ENCODE measurements at regions not wholly inside any gene's neighbourhood (a gene's known extent, or its start where the extent isn't known, plus 50 kb on each side); places are given as distances from the start of the nearest gene placed in this dataset.

GRCh38 chr19:31135841-31136240 lies 213.4 kb downstream of the TSHZ3 start (continued):
- TF ChIP-seq CBX8 (IDR thresholded peaks at IDR 0.05; ENCODE audit: borderline replicate concordance, low read depth, low read length): no peak
- TF ChIP-seq POU5F1 (IDR thresholded peaks at IDR 0.05; ENCODE audit: low read depth, low read length): no peak
- TF ChIP-seq, protein P1, sequence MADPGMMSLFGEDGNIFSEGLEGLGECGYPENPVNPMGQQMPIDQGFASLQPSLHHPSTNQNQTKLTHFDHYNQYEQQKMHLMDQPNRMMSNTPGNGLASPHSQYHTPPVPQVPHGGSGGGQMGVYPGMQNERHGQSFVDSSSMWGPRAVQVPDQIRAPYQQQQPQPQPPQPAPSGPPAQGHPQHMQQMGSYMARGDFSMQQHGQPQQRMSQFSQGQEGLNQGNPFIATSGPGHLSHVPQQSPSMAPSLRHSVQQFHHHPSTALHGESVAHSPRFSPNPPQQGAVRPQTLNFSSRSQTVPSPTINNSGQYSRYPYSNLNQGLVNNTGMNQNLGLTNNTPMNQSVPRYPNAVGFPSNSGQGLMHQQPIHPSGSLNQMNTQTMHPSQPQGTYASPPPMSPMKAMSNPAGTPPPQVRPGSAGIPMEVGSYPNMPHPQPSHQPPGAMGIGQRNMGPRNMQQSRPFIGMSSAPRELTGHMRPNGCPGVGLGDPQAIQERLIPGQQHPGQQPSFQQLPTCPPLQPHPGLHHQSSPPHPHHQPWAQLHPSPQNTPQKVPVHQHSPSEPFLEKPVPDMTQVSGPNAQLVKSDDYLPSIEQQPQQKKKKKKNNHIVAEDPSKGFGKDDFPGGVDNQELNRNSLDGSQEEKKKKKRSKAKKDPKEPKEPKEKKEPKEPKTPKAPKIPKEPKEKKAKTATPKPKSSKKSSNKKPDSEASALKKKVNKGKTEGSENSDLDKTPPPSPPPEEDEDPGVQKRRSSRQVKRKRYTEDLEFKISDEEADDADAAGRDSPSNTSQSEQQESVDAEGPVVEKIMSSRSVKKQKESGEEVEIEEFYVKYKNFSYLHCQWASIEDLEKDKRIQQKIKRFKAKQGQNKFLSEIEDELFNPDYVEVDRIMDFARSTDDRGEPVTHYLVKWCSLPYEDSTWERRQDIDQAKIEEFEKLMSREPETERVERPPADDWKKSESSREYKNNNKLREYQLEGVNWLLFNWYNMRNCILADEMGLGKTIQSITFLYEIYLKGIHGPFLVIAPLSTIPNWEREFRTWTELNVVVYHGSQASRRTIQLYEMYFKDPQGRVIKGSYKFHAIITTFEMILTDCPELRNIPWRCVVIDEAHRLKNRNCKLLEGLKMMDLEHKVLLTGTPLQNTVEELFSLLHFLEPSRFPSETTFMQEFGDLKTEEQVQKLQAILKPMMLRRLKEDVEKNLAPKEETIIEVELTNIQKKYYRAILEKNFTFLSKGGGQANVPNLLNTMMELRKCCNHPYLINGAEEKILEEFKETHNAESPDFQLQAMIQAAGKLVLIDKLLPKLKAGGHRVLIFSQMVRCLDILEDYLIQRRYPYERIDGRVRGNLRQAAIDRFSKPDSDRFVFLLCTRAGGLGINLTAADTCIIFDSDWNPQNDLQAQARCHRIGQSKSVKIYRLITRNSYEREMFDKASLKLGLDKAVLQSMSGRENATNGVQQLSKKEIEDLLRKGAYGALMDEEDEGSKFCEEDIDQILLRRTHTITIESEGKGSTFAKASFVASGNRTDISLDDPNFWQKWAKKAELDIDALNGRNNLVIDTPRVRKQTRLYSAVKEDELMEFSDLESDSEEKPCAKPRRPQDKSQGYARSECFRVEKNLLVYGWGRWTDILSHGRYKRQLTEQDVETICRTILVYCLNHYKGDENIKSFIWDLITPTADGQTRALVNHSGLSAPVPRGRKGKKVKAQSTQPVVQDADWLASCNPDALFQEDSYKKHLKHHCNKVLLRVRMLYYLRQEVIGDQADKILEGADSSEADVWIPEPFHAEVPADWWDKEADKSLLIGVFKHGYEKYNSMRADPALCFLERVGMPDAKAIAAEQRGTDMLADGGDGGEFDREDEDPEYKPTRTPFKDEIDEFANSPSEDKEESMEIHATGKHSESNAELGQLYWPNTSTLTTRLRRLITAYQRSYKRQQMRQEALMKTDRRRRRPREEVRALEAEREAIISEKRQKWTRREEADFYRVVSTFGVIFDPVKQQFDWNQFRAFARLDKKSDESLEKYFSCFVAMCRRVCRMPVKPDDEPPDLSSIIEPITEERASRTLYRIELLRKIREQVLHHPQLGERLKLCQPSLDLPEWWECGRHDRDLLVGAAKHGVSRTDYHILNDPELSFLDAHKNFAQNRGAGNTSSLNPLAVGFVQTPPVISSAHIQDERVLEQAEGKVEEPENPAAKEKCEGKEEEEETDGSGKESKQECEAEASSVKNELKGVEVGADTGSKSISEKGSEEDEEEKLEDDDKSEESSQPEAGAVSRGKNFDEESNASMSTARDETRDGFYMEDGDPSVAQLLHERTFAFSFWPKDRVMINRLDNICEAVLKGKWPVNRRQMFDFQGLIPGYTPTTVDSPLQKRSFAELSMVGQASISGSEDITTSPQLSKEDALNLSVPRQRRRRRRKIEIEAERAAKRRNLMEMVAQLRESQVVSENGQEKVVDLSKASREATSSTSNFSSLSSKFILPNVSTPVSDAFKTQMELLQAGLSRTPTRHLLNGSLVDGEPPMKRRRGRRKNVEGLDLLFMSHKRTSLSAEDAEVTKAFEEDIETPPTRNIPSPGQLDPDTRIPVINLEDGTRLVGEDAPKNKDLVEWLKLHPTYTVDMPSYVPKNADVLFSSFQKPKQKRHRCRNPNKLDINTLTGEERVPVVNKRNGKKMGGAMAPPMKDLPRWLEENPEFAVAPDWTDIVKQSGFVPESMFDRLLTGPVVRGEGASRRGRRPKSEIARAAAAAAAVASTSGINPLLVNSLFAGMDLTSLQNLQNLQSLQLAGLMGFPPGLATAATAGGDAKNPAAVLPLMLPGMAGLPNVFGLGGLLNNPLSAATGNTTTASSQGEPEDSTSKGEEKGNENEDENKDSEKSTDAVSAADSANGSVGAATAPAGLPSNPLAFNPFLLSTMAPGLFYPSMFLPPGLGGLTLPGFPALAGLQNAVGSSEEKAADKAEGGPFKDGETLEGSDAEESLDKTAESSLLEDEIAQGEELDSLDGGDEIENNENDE (IDR thresholded peaks at IDR 0.05; ENCODE audit: insufficient replicate concordance, low read length): no peak
